OCI-LY7 (cell line): ENCODE measurements at regions not wholly inside any gene's neighbourhood (a gene's known extent, or its start where the extent isn't known, plus 50 kb on each side); places are given as distances from the start of the nearest gene placed in this dataset.

Source experiments
- BruUV-seq: library from RNA; stranded (reverse); fragments of 400-500 nt; replicated peaks from 2 replicates; lab custom pipeline; 2021; lab: Mats Ljungman, UMichigan
- CTCF ChIA-PET: fragments of 300-600 bp; sonication (Branson Sonifier 250); formaldehyde crosslinking; loops from one replicate; lab custom pipeline; 2022; ENCODE audit warnings: antibody characterized with exemption; ENCODE audit not compliant: unreplicated experiment; lab: Charles Lee
- POLR2A ChIA-PET: fragments of 300-600 bp; sonication (Branson Sonifier 250); formaldehyde crosslinking; loops from one replicate; lab custom pipeline; 2022; ENCODE audit warnings: antibody characterized with exemption; lab: Charles Lee
- DNase-seq: peaks from one replicate; pipeline ENCODE4 v3.0.0-alpha.2; 2015; ENCODE audit warnings: low spot score
- H2AFZ ChIP-seq: fragments of 200-600 bp; sonication (generic), shearing (Covaris generic); 2 replicates; pipeline ENCODE4 v1.6.1; 2014; ENCODE audit warnings: mild to moderate bottlenecking, antibody characterized with exemption, low read length, moderate library complexity
- H3K27ac ChIP-seq: fragments of 200-600 bp; sonication (generic); 2 replicates; pipeline ENCODE4 v1.5.1; 2014; ENCODE audit warnings: mixed run types, low read depth, mild to moderate bottlenecking, moderate library complexity, low read length, inconsistent platforms; ENCODE audit not compliant: poor library complexity, severe bottlenecking
- H3K36me3 ChIP-seq: fragments of 200-600 bp; sonication (generic); 2 replicates; pipeline ENCODE4 v1.6.1; 2014; ENCODE audit warnings: mild to moderate bottlenecking, antibody characterized with exemption, low read length, moderate library complexity, mixed read lengths; ENCODE audit not compliant: insufficient read depth
- H3K4me1 ChIP-seq: fragments of 200-600 bp; sonication (generic); 2 replicates; pipeline ENCODE4 v1.5.1; 2014; ENCODE audit warnings: mild to moderate bottlenecking, low read length; ENCODE audit not compliant: insufficient read depth, poor library complexity, severe bottlenecking
- H3K4me2 ChIP-seq: fragments of 200-600 bp; sonication (generic); 2 replicates; pipeline ENCODE4 v1.6.1; 2014; ENCODE audit warnings: mild to moderate bottlenecking, low read length
- H3K4me3 ChIP-seq: fragments of 200-600 bp; sonication (generic); 2 replicates; pipeline ENCODE4 v1.5.1; 2014; ENCODE audit warnings: mild to moderate bottlenecking, low read depth, low read length; ENCODE audit not compliant: poor library complexity, severe bottlenecking
- H3K79me2 ChIP-seq: fragments of 200-600 bp; sonication (generic); 2 replicates; pipeline ENCODE4 v1.6.1; 2016; ENCODE audit warnings: low read depth, mild to moderate bottlenecking, low read length, moderate library complexity, mixed read lengths; ENCODE audit not compliant: insufficient read depth
- H3K9me2 ChIP-seq: fragments of 200-600 bp; sonication (generic); 2 replicates; pipeline ENCODE4 v1.6.1; 2016; ENCODE audit warnings: mild to moderate bottlenecking, low read length, mixed read lengths; ENCODE audit not compliant: insufficient read depth
- H3K9me3 ChIP-seq: fragments of 200-600 bp; sonication (generic); 2 replicates; pipeline ENCODE4 v1.6.1; 2014; ENCODE audit warnings: mild to moderate bottlenecking, mixed run types, low read length, mixed read lengths
- H4K20me1 ChIP-seq: fragments of 200-600 bp; sonication (generic); 2 replicates; pipeline ENCODE4 v1.6.1; 2014; ENCODE audit warnings: mild to moderate bottlenecking, antibody characterized with exemption, low read length, moderate library complexity, mixed read lengths; ENCODE audit not compliant: insufficient read depth
- EZH2phosphoT487 ChIP-seq: fragments of 200-600 bp; sonication (generic); IDR thresholded peaks from 2 replicates; pipeline ENCODE4 v1.6.1; 2018; ENCODE audit warnings: low read depth, borderline replicate concordance, mild to moderate bottlenecking, mixed run types, antibody characterized with exemption, low read length, moderate library complexity, mixed read lengths
- intact Hi-C: fragments of 100-400 bp; cut with micrococcal nuclease; formaldehyde crosslinking; loops from one replicate; pipeline ENCODE4 v1.10.0; 2022; ENCODE audit not compliant: unreplicated experiment
- TF ChIP-seq, protein P1 (sequence below): fragments of 200-600 bp; sonication (generic); conservative IDR thresholded peaks from 2 replicates; pipeline ENCODE4 v1.5.1; 2014; ENCODE audit warnings: mild to moderate bottlenecking, antibody characterized with exemption, low read length, moderate library complexity, mixed read lengths

DNA sequence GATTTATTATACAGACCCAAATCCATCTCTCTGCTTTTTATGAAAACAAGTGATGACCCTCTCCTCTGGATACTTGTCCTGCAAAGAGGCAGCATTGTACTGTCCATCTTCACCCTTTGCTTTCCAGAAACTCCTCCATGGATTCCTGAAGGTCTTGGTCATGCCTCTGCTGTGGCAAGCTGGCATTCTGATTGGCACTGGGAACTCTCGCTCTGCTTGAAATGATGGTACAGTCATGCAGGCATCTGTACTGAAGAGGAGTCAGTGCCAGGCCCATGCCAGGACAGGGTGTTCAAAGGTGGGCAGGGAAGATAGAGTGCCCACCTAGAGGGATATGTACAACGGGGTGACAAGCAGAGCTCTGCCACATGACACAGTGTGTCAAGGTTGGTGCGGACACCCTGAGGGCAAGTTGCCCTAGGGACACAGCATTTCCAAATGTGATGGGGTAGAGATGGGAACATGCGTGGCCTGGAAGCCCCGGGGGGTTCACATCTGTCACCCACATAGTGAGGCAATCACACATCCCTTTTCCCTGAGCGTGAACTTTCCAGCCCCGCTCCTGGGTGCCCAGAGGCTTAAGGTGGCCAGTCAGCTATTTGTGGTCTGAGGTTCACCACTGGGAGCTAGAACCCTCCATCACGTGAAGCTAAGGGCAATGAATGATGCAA is 235.7 kb upstream of the TCERG1L start:
- no peaks in the 10 kb centered on the region for H3K9me2 ChIP-seq
- no peak overlapping the region for H3K4me3 ChIP-seq
- ChIA-PET POLR2A (no interaction called here), CTCF (no interaction called here)
- no peak overlapping the region for H3K27ac ChIP-seq
- intact Hi-C loops, result no loop called here
- H2AFZ ChIP-seq, result no peak overlapping the region
- TF ChIP-seq, protein P1, sequence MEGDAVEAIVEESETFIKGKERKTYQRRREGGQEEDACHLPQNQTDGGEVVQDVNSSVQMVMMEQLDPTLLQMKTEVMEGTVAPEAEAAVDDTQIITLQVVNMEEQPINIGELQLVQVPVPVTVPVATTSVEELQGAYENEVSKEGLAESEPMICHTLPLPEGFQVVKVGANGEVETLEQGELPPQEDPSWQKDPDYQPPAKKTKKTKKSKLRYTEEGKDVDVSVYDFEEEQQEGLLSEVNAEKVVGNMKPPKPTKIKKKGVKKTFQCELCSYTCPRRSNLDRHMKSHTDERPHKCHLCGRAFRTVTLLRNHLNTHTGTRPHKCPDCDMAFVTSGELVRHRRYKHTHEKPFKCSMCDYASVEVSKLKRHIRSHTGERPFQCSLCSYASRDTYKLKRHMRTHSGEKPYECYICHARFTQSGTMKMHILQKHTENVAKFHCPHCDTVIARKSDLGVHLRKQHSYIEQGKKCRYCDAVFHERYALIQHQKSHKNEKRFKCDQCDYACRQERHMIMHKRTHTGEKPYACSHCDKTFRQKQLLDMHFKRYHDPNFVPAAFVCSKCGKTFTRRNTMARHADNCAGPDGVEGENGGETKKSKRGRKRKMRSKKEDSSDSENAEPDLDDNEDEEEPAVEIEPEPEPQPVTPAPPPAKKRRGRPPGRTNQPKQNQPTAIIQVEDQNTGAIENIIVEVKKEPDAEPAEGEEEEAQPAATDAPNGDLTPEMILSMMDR, result no peak
- TF ChIP-seq EZH2phosphoT487, result no peak
- no peaks in the 10 kb centered on the region for H3K9me3 ChIP-seq
- no peaks in the 10 kb centered on the region for H4K20me1 ChIP-seq
- no peaks in the 10 kb centered on the region for H3K4me1 ChIP-seq
- no peak for DNase-seq
- H3K4me2 ChIP-seq, result no peak overlapping the region
- H3K36me3 ChIP-seq, result no peaks in the 10 kb centered on the region
- BruUV-seq, result no TSS peak
- no peaks in the 10 kb centered on the region for H3K79me2 ChIP-seq

DNA sequence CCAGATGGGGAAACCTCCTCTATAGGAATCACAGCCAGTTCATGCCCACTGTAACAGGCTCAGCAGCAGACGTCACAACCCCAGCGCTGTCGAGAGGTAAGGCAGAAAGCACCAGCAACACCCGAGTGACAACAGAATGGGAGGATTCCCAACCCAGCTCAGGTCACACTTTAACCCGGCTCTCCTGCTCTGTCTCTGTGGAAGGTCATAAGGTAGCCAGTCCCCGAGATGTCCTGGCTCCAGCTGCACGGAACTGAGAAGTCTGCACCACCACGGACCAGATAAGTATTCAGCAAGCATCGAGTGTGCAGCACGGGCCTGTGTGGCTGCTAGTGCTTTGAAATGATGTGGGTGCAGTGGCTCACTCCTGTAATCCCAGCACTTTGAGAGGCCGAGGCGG is 236.7 kb upstream of the TCERG1L start:
- no peak overlapping the region for H3K27ac ChIP-seq
- H3K9me3 ChIP-seq, result no peaks in the 10 kb centered on the region
- POLR2A ChIA-PET, result no interaction called here
- BruUV-seq, result no TSS peak
- intact Hi-C loops, result no loop called here
- no peaks in the 10 kb centered on the region for H4K20me1 ChIP-seq
- no peaks in the 10 kb centered on the region for H3K4me1 ChIP-seq
- no peaks in the 10 kb centered on the region for H3K9me2 ChIP-seq
- H3K4me2 ChIP-seq, result no peak overlapping the region
- no peaks in the 10 kb centered on the region for H3K36me3 ChIP-seq
- H3K4me3 ChIP-seq, result no peak overlapping the region
- H3K79me2 ChIP-seq, result no peaks in the 10 kb centered on the region
- TF ChIP-seq EZH2phosphoT487, result no peak
- TF ChIP-seq, protein P1, result no peak
- CTCF ChIA-PET, result no interaction called here
- DNase-seq, result no peak
- H2AFZ ChIP-seq, result no peak overlapping the region

DNA sequence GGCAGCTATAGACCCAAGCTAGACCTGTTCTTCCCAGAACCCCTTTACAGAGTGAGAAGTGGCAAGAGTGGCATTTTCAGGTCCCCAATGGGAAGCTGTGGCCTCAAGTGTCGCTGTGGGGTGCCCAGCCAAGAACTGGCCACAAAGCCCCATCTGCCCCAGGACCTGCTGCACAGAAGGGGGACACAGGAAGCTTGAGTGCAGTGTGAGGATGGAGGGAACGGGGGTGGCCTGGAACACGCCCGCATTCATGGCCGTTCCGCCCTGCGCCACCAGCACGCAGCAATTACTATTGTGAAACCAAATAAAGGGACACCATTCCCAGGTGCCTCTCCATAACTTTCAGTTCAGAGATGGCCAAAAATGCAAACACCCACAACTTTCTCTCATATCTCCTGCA is 237.6 kb upstream of the TCERG1L start:
- no peak for DNase-seq
- Histone ChIP-seq H3K36me3 (no peaks in the 10 kb centered on the region), H3K27ac (no peak overlapping the region), H3K4me1 (no peaks in the 10 kb centered on the region), H4K20me1 (no peaks in the 10 kb centered on the region), H3K79me2 (no peaks in the 10 kb centered on the region), H3K4me3 (no peak overlapping the region), H3K9me3 (no peaks in the 10 kb centered on the region), H2AFZ (no peak overlapping the region), H3K4me2 (no peak overlapping the region), H3K9me2 (no peaks in the 10 kb centered on the region)
- no peak for TF ChIP-seq EZH2phosphoT487
- TF ChIP-seq, protein P1, result no peak
- no TSS peak for BruUV-seq
- intact Hi-C loops, result no loop called here
- ChIA-PET CTCF (no interaction called here), POLR2A (no interaction called here)
